SH-SY5Y (cell line): ENCODE measurements at regions not wholly inside any gene's neighbourhood (a gene's known extent, or its start where the extent isn't known, plus 50 kb on each side); places are given as distances from the start of the nearest gene placed in this dataset.

Source experiments
- GATA2 ChIP-seq: IDR thresholded peaks from 2 replicates; pipeline ENCODE4 v1.6.1; 2011; ENCODE audit warnings: mild to moderate bottlenecking, low read depth, low read length
- GATA3 ChIP-seq: IDR thresholded peaks from 2 replicates; pipeline ENCODE4 v1.6.1; 2011; ENCODE audit warnings: low read depth, mild to moderate bottlenecking, low read length, moderate library complexity

DNA sequence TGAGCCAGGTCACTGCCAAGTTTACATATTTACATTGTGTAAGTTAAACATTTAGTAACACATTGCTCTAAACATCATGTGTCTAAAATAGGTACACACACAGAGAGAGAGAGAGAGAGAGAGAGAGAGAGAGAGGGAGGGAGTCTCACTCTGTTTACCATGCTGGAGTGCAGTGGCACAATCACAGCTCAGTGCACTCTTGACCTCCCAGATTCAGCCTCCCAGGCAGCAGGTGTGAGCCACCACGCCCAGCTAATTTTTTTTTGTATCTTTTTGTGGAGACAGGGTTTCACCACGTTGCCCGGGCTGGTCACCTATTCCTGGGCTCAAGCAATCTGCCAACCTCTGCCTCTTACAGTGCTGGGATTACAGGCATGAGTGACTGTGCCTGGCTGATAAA lies 1045.3 kb downstream of the TLE1 start:
- no peak for TF ChIP-seq GATA2
- TF ChIP-seq GATA3 = no peak
